NT2/D1 (cell line): ENCODE measurements at regions not wholly inside any gene's neighbourhood (a gene's known extent, or its start where the extent isn't known, plus 50 kb on each side); places are given as distances from the start of the nearest gene placed in this dataset.

Experiments
- YY1 ChIP-seq: IDR thresholded peaks from 2 replicates; pipeline ENCODE4 v1.6.1; 2011; ENCODE audit not compliant: insufficient read length, insufficient read depth
- ZNF274 ChIP-seq: IDR thresholded peaks from 2 replicates; pipeline ENCODE4 v1.6.1; 2011; ENCODE audit warnings: mild to moderate bottlenecking, low read depth, low read length

GRCh38 chr5:40321514-40321913, 358.2 kb upstream of the PTGER4 start:
- TF ChIP-seq YY1 (no peak), ZNF274 (no peak)
